ENCODE measurements at regions not wholly inside any gene's neighbourhood (a gene's known extent, or its start where the extent isn't known, plus 50 kb on each side); places are given as distances from the start of the nearest gene placed in this dataset.

DNA sequence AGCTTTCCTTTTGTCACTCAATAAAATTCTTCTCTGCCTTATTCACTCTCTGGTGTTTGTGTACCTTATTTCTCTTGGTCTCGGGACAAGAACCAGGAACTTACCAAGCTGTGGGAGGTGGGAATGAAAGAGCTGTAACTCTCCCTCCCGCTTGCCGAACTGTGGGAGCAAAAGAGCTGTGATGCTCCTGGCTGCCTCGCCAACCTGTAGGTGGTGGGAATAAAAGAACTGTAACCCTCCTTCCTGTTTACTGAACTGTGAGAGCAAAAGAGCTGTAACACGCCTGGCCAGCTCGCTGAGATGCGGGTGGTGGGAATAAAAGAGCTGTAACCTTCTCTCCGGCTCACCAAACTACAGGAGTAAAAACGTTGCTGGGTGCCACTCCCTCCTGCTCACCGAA, 314.1 kb upstream of the LRIG3 start:
- TF ChIP-seq POLR2A (IDR thresholded peaks at IDR 0.05; ENCODE audit: low read depth, low read length) (no peak), POLR2AphosphoS5 (IDR thresholded peaks at IDR 0.05; ENCODE audit: low read depth, low read length) (no peak), POU2F2 (IDR thresholded peaks at IDR 0.05; ENCODE audit: low read depth, low read length) (no peak), TAF1 (IDR thresholded peaks at IDR 0.05; ENCODE audit: low read depth, low read length) (no peak)
